Left ventricle myocardium inferior (tissue), 1 donor: ENCODE measurements at regions not wholly inside any gene's neighbourhood (a gene's known extent, or its start where the extent isn't known, plus 50 kb on each side); places are given as distances from the start of the nearest gene placed in this dataset.

ENCODE experiments used
- DNase-seq: peaks from one replicate; pipeline ENCODE4 v3.0.0-alpha.2; 2020
- H3K27ac ChIP-seq: fragments of 200-600 bp; replicated peaks from 2 replicates; pipeline ENCODE4 v1.8.0; 2021
- H3K27me3 ChIP-seq: fragments of 200-600 bp; 2 replicates; pipeline ENCODE4 v1.8.0; 2021; ENCODE audit warnings: low read depth
- H3K36me3 ChIP-seq: fragments of 200-600 bp; 2 replicates; pipeline ENCODE4 v1.8.0; 2021
- H3K4me1 ChIP-seq: fragments of 200-600 bp; 2 replicates; pipeline ENCODE4 v1.8.0; 2021
- H3K4me3 ChIP-seq: fragments of 200-600 bp; 2 replicates; pipeline ENCODE4 v1.8.0; 2021; ENCODE audit warnings: mild to moderate bottlenecking, moderate library complexity
- H3K9me3 ChIP-seq: fragments of 200-600 bp; replicated peaks from 2 replicates; pipeline ENCODE4 v1.8.0; 2021
- intact Hi-C: fragments of 100-400 bp; cut with micrococcal nuclease; formaldehyde crosslinking; loops from one replicate; pipeline ENCODE4 v1.11.0; 2022
- TF ChIP-seq, protein P1 (sequence below): fragments of 200-600 bp; IDR thresholded peaks from 2 replicates; pipeline ENCODE4 v1.8.0; 2021; ENCODE audit warnings: antibody characterized with exemption, mild to moderate bottlenecking, borderline replicate concordance
- donor health status: DM: no; HTN: yes; CAD: no; lungs with severe emphysema.

DNA sequence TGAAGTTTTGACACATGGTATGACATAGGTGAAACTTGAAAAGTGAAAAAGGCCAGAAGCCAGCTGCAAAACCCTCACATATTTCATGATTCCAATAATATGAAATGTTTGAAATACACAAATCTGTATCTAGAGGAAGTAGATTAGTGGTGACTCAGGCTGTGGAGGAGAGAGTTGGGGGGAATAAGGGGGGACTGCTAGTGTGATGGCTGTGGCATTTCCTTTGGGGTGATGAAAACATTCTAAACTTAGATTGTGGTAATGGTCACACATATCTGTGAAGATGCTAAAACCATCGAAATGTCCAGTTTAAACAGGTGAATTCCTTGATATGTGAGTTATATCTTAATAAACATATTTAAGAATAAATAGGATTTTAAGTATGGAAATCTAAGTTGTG is 343.5 kb upstream of the SFRP2 start:
- intact Hi-C loops, result no loop called here
- H3K36me3 ChIP-seq, result no peaks in the 10 kb centered on the region
- no peak for DNase-seq
- peaks cover 2% of the 10 kb centered on the region for H3K9me3 ChIP-seq
- no peak overlapping the region for H3K27ac ChIP-seq
- no peaks in the 10 kb centered on the region for H3K4me1 ChIP-seq
- H3K4me3 ChIP-seq, result no peak overlapping the region
- TF ChIP-seq, protein P1, sequence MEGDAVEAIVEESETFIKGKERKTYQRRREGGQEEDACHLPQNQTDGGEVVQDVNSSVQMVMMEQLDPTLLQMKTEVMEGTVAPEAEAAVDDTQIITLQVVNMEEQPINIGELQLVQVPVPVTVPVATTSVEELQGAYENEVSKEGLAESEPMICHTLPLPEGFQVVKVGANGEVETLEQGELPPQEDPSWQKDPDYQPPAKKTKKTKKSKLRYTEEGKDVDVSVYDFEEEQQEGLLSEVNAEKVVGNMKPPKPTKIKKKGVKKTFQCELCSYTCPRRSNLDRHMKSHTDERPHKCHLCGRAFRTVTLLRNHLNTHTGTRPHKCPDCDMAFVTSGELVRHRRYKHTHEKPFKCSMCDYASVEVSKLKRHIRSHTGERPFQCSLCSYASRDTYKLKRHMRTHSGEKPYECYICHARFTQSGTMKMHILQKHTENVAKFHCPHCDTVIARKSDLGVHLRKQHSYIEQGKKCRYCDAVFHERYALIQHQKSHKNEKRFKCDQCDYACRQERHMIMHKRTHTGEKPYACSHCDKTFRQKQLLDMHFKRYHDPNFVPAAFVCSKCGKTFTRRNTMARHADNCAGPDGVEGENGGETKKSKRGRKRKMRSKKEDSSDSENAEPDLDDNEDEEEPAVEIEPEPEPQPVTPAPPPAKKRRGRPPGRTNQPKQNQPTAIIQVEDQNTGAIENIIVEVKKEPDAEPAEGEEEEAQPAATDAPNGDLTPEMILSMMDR, result no peak
- peaks cover 4% of the 10 kb centered on the region for H3K27me3 ChIP-seq

DNA sequence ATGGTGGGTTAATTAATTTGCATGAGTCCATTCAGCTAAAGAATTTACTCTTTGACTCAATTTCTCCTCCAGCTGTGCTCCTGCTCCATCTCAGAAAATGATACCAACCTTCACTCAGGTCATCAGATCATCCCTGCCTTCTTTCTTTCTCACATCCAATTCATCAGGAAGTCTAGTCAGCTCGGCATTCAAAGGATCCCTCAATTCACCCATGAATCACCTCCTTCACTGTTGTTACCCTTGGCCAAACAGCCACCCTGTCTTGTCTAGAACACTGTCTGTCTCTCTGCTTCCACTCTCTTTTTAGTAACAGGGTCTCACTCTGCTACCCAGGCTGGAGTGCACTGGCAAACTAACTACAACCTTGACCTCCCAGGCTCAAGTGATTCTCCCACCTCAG is 337.4 kb upstream of the SFRP2 start:
- Histone ChIP-seq H3K27ac (no peak overlapping the region), H3K9me3 (peaks cover 13% of the 10 kb centered on the region), H3K4me3 (no peak overlapping the region), H3K27me3 (peaks cover 8% of the 10 kb centered on the region), H3K36me3 (no peaks in the 10 kb centered on the region), H3K4me1 (no peaks in the 10 kb centered on the region)
- TF ChIP-seq, protein P1, result no peak
- no peak for DNase-seq
- intact Hi-C loops, result no loop called here

DNA sequence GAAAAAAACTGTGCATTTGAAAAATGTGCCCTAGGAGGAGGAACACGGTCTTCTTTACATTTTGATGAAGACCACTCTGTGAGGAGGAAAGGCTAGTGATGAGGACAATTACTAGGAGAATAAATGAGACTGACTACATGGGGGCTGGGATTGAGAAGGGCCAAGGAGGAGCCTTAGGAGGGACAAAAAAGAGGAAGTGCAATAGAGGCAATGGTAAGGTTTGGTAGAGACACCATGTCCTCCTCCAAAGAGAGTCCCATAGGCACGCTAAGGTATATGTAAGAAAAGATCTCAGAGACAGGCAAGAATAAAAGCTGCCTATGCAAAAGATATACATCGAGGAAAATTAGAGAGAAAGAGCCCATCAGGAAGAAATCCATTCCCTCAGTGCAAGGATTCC is 336.5 kb upstream of the SFRP2 start:
- intact Hi-C loops, result no loop called here
- Histone ChIP-seq H3K4me3 (no peak overlapping the region), H3K27ac (no peak overlapping the region), H3K36me3 (no peaks in the 10 kb centered on the region), H3K4me1 (no peaks in the 10 kb centered on the region), H3K27me3 (peaks cover 8% of the 10 kb centered on the region), H3K9me3 (peaks cover 13% of the 10 kb centered on the region)
- DNase-seq, result no peak
- TF ChIP-seq, protein P1, result no peak

GRCh38 chr4:154124539-154125255 is 335.8 kb upstream of the SFRP2 start:
- intact Hi-C loops, result no loop called here
- Histone ChIP-seq H3K27ac (no peak overlapping the region), H3K4me1 (no peaks in the 10 kb centered on the region), H3K27me3 (peaks cover 8% of the 10 kb centered on the region), H3K9me3 (peaks cover 13% of the 10 kb centered on the region), H3K4me3 (no peak overlapping the region), H3K36me3 (no peaks in the 10 kb centered on the region)
- TF ChIP-seq, protein P1, result no peak
- DNase-seq, result no peak

DNA sequence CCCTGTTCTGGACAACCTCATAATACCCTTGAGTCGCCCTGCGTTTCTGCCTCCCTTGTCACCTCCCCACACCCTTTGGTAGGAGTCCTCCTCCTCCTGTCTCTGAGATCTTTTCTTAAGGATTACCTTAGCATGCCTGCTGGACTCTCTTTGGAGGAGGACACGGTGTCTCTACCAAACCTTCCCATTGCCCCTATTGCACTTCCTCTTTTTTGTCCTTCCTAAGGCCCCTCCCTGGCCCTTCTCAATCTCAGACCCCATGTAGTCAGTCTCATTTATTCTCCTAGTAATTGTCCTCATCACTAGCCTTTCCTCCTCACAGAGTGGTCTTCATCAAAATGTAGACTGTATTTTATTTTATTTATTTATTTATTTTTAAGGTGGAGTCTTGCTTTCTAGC is 335.0 kb upstream of the SFRP2 start:
- intact Hi-C loops, result no loop called here
- Histone ChIP-seq H3K4me1 (no peaks in the 10 kb centered on the region), H3K27me3 (peaks cover 8% of the 10 kb centered on the region), H3K36me3 (no peaks in the 10 kb centered on the region), H3K27ac (no peak overlapping the region), H3K9me3 (peaks cover 13% of the 10 kb centered on the region), H3K4me3 (no peak overlapping the region)
- DNase-seq, result no peak
- TF ChIP-seq, protein P1, result no peak
